ENCODE measurements at regions not wholly inside any gene's neighbourhood (a gene's known extent, or its start where the extent isn't known, plus 50 kb on each side); places are given as distances from the start of the nearest gene placed in this dataset.

DNA sequence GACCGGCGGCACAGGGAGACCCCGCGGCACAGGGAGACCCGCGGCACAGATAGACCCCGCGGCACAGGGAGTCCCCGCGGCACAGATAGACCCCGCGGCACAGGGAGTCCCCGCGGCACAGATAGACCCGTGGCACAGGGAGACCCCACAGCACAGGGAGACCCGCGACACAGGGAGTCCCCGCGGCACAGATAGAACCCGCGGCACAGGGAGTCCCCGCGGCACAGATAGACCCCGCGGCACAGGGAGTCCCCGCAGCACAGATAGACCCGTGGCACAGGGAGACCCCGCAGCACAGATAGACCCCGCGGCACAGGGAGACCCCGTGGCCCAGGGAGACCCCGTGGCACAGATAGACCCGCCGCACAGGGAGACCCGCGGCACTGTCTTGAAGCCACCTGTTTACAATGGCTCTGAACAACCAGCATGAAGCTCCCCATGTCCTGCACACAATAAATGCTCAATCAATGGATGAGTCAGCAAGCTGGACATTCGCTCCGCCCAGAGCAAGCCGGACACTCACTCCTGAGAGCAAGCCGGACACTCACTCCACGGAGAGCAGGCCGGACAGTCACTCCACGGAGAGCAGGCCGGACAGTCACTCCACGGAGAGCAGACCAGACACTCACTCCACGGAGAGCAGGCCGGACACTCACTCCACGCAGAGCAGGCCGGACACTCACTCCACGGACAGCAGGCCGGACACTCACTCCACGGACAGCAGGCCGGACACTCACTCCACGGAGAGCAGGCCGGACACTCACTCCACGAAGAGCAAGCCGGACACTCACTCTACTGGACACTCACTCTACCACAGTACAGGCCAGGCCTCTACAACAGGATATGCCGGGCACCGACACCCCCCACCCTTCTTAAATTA is 121.9 kb downstream of the RFLNA start:
- Histone ChIP-seq H3K4me2 (ENCODE audit: low read depth, low read length, poor library complexity, severe bottlenecking) (no peak overlapping the region), H3K27me3 (ENCODE audit: low read length) (no peaks in the 10 kb centered on the region), H4K20me1 (ENCODE audit: low read depth, low read length) (no peaks in the 10 kb centered on the region), H2AFZ (ENCODE audit: low read depth, low read length, severe bottlenecking) (no peak overlapping the region), H3K9me3 (ENCODE audit: insufficient read depth, low read length) (no peaks in the 10 kb centered on the region), H3K9me2 (replicated peaks; ENCODE audit: insufficient read depth, low read length) (no peaks in the 10 kb centered on the region), H3K79me2 (ENCODE audit: insufficient read depth, low read length) (no peaks in the 10 kb centered on the region), H3F3A (ENCODE audit: insufficient read depth) (no peaks in the 10 kb centered on the region), H3K36me3 (ENCODE audit: low read length) (no peaks in the 10 kb centered on the region), H3K27ac (ENCODE audit: low read depth, low read length) (no peak overlapping the region), H3K9ac (ENCODE audit: low read length) (no peak overlapping the region), H3K4me3 (ENCODE audit: insufficient read depth, low read length, poor library complexity, severe bottlenecking) (no peak overlapping the region)
- TF ChIP-seq, protein P1, sequence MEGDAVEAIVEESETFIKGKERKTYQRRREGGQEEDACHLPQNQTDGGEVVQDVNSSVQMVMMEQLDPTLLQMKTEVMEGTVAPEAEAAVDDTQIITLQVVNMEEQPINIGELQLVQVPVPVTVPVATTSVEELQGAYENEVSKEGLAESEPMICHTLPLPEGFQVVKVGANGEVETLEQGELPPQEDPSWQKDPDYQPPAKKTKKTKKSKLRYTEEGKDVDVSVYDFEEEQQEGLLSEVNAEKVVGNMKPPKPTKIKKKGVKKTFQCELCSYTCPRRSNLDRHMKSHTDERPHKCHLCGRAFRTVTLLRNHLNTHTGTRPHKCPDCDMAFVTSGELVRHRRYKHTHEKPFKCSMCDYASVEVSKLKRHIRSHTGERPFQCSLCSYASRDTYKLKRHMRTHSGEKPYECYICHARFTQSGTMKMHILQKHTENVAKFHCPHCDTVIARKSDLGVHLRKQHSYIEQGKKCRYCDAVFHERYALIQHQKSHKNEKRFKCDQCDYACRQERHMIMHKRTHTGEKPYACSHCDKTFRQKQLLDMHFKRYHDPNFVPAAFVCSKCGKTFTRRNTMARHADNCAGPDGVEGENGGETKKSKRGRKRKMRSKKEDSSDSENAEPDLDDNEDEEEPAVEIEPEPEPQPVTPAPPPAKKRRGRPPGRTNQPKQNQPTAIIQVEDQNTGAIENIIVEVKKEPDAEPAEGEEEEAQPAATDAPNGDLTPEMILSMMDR (IDR thresholded peaks at IDR 0.05; ENCODE audit: insufficient read depth, low read length, poor library complexity, severe bottlenecking) = no peak
- TF ChIP-seq EZH2phosphoT487 (conservative IDR thresholded peaks at IDR 0.05; ENCODE audit: low read length) = no peak

DNA sequence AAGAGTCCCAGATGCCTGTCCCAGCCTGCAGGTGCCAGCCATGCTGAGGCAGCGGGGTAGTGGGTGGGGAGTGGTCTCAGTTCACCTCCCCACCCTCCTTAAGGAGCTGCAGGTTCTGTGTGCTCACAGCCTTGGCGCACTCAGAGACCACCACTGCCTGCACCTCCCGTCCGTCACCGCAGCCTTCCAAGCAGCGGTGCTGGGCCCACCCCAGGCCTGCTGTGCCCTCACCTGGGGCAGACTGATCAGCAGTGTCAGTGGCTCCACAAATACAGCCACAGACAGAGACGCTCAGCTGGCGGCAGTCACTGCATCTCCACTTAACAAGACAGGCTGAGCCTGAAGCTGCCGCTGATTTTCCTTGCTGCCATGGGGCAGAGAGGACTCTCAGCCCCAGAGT is 120.2 kb downstream of the RFLNA start:
- Histone ChIP-seq H3K79me2 (ENCODE audit: insufficient read depth, low read length) (no peaks in the 10 kb centered on the region), H3K36me3 (ENCODE audit: low read length) (no peaks in the 10 kb centered on the region)
- no peak for TF ChIP-seq EZH2phosphoT487 (conservative IDR thresholded peaks at IDR 0.05; ENCODE audit: low read length)
- TF ChIP-seq, protein P1 (IDR thresholded peaks at IDR 0.05; ENCODE audit: insufficient read depth, low read length, poor library complexity, severe bottlenecking) = no peak

DNA sequence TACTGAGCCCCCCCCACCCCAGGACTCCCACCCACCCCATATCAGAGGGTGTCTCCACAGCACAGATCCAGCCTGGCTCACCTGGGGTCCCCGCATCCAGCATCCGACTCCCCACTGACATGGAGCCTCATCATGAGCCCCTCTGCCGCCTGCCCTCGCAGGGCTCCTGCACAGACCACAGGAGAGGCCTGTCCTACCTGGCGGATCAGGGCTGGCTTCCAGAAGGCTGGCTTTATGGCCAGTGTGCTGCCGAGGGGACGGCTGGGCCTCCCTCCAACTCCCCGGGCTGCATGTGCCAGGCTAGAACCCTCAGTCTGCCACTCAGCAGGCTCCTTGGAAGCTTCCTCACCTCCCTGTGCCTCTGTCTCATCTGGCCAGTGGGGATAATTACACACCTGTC is 119.0 kb downstream of the RFLNA start:
- Histone ChIP-seq H4K20me1 (ENCODE audit: low read depth, low read length) (no peaks in the 10 kb centered on the region), H3K4me3 (ENCODE audit: insufficient read depth, low read length, poor library complexity, severe bottlenecking) (no peak overlapping the region), H3F3A (ENCODE audit: insufficient read depth) (no peaks in the 10 kb centered on the region), H3K79me2 (ENCODE audit: insufficient read depth, low read length) (no peaks in the 10 kb centered on the region), H3K9me2 (replicated peaks; ENCODE audit: insufficient read depth, low read length) (no peaks in the 10 kb centered on the region), H3K9ac (ENCODE audit: low read length) (no peak overlapping the region), H3K4me2 (ENCODE audit: low read depth, low read length, poor library complexity, severe bottlenecking) (no peak overlapping the region), H3K9me3 (ENCODE audit: insufficient read depth, low read length) (no peaks in the 10 kb centered on the region), H3K36me3 (ENCODE audit: low read length) (no peaks in the 10 kb centered on the region), H2AFZ (ENCODE audit: low read depth, low read length, severe bottlenecking) (no peak overlapping the region), H3K27ac (ENCODE audit: low read depth, low read length) (no peak overlapping the region), H3K27me3 (ENCODE audit: low read length) (no peaks in the 10 kb centered on the region)
- TF ChIP-seq EZH2phosphoT487 (conservative IDR thresholded peaks at IDR 0.05; ENCODE audit: low read length) = no peak
- TF ChIP-seq, protein P1 (IDR thresholded peaks at IDR 0.05; ENCODE audit: insufficient read depth, low read length, poor library complexity, severe bottlenecking) = no peak

More for the DNA sequence above, 120.2 kb downstream of the RFLNA start:
- H4K20me1 ChIP-seq (ENCODE audit: low read depth, low read length) = no peaks in the 10 kb centered on the region
- no peaks in the 10 kb centered on the region for H3K9me2 ChIP-seq (replicated peaks; ENCODE audit: insufficient read depth, low read length)
- H3K27me3 ChIP-seq (ENCODE audit: low read length) = no peaks in the 10 kb centered on the region
- H3K9ac ChIP-seq (ENCODE audit: low read length) = no peak overlapping the region
- no peaks in the 10 kb centered on the region for H3F3A ChIP-seq (ENCODE audit: insufficient read depth)
- no peak overlapping the region for H3K4me3 ChIP-seq (ENCODE audit: insufficient read depth, low read length, poor library complexity, severe bottlenecking)
- H3K4me2 ChIP-seq (ENCODE audit: low read depth, low read length, poor library complexity, severe bottlenecking) = no peak overlapping the region
- no peak overlapping the region for H3K27ac ChIP-seq (ENCODE audit: low read depth, low read length)
- no peaks in the 10 kb centered on the region for H3K9me3 ChIP-seq (ENCODE audit: insufficient read depth, low read length)
- H2AFZ ChIP-seq (ENCODE audit: low read depth, low read length, severe bottlenecking) = no peak overlapping the region

Measured in SU-DHL-6 (cell line).